ENCODE measurements at regions not wholly inside any gene's neighbourhood (a gene's known extent, or its start where the extent isn't known, plus 50 kb on each side); places are given as distances from the start of the nearest gene placed in this dataset.

DNA sequence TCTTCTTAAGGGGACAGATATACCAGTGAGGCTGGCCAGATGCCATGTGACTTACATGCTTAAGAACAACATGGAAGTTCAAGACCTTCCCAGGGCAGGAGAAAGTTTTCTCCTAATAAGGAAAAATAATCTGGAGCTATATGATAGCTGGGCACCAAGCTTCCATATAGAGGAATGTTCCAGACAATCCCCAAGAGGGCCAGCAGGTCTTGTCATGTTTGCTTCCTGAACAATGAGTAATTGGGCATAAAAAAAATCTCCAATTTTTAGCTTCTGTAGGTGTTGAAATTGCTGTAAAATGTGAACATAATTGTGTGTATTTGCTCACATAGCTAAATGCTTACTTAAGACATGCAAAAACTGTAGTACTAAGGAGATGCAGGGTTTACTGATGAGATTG is 809.5 kb upstream of the PIK3C3 start:
- Histone ChIP-seq H3K27ac (no peak overlapping the region), H3K4me3 (no peak overlapping the region), H3K36me3 (no peaks in the 10 kb centered on the region), H3K4me1 (no peaks in the 10 kb centered on the region), H3K27me3 (no peaks in the 10 kb centered on the region), H3K9me3 (no peaks in the 10 kb centered on the region)
- no peak for TF ChIP-seq POLR2A (IDR thresholded peaks at IDR 0.05)
- TF ChIP-seq, protein P1, sequence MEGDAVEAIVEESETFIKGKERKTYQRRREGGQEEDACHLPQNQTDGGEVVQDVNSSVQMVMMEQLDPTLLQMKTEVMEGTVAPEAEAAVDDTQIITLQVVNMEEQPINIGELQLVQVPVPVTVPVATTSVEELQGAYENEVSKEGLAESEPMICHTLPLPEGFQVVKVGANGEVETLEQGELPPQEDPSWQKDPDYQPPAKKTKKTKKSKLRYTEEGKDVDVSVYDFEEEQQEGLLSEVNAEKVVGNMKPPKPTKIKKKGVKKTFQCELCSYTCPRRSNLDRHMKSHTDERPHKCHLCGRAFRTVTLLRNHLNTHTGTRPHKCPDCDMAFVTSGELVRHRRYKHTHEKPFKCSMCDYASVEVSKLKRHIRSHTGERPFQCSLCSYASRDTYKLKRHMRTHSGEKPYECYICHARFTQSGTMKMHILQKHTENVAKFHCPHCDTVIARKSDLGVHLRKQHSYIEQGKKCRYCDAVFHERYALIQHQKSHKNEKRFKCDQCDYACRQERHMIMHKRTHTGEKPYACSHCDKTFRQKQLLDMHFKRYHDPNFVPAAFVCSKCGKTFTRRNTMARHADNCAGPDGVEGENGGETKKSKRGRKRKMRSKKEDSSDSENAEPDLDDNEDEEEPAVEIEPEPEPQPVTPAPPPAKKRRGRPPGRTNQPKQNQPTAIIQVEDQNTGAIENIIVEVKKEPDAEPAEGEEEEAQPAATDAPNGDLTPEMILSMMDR (IDR thresholded peaks at IDR 0.05), result no peak
- DNase-seq, result no peak

DNA sequence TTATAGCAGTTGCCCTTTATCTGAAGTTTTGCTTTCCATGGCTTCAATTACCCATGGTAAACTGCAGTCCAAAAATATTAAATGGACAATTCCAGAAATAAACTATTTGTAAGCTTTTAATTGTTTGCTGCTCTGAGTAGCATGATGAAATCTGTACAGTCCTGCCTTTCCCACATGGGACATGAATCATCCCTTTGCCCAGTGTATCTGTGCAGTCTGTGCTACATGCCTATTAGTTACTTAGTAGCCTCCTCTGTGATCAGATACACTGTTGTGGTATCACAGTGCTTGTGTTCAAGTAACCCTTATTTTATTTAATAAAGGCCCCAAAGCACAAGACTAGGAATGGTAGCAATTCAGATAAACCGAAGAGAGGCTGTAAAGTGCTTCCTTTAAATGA is 810.6 kb upstream of the PIK3C3 start:
- Histone ChIP-seq H3K4me3 (no peak overlapping the region), H3K36me3 (no peaks in the 10 kb centered on the region), H3K4me1 (no peaks in the 10 kb centered on the region), H3K9me3 (no peaks in the 10 kb centered on the region), H3K27me3 (no peaks in the 10 kb centered on the region), H3K27ac (no peak overlapping the region)
- DNase-seq, result no peak
- no peak for TF ChIP-seq POLR2A (IDR thresholded peaks at IDR 0.05)
- TF ChIP-seq, protein P1 (IDR thresholded peaks at IDR 0.05), result no peak

DNA sequence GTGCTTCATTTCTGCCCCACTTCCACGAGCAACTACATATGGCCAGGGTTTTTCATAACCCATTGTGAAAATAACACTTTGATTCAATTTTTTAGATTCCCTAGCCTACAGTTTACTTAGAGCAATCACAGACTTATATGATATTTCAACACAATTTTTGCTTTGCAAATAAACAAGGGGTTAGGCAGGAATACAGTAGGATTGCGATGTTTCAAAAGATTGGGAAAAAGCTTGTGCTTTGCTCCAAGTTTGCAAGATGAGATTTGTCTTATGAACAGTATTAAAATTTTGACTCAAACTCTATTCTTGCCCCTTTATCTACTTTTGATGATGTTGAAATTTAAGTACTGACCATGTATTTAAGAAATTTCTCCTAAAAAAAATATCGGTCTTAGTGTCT is 814.5 kb upstream of the PIK3C3 start:
- Histone ChIP-seq H3K36me3 (no peaks in the 10 kb centered on the region), H3K27me3 (no peaks in the 10 kb centered on the region), H3K27ac (no peak overlapping the region), H3K9me3 (no peaks in the 10 kb centered on the region), H3K4me3 (no peak overlapping the region), H3K4me1 (no peaks in the 10 kb centered on the region)
- DNase-seq, result no peak
- no peak for TF ChIP-seq POLR2A (IDR thresholded peaks at IDR 0.05)
- TF ChIP-seq, protein P1 (IDR thresholded peaks at IDR 0.05), result no peak

DNA sequence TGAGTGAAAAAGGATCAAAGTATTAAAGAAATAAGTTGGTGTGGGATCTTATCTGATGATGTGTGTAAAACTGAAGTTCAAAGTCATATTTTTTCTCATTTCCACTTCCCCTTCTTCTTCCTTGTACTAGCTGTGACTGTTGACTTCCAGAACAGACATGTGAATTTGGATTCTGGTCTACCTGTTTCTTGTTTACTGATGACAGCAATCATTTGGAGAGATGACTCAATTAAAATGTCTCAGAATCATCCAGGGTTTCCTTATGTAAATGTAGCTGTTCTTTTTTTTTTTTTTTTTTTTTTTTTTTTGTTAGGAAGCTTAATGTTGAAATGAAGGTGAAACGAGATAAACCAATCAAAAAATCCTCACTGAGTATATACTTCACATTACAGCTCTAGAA is 819.9 kb upstream of the PIK3C3 start:
- H3K4me1 ChIP-seq, result no peaks in the 10 kb centered on the region

DNA sequence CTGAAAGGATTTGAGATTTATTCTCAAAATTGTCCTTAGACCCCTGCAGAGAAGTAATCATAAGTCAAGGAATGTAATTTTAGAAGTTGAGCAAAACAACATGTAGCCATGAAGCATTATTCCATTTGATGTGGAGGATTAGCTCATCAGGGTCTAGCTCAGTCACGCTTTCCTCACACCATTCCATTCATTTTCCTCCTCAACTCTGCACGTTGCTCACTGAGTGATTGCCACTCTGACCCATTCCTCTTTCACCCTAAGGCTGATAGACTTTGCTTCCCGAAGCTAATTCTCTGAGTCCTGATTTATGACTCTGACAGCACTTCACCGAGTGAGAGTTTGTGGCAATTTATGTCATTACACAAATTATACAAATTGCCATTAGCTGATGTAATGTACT is 820.6 kb upstream of the PIK3C3 start:
- no peak overlapping the region for H3K4me3 ChIP-seq
- DNase-seq, result no peak
- H3K9me3 ChIP-seq, result no peaks in the 10 kb centered on the region
- H3K4me1 ChIP-seq, result no peaks in the 10 kb centered on the region
- no peaks in the 10 kb centered on the region for H3K36me3 ChIP-seq
- no peaks in the 10 kb centered on the region for H3K27me3 ChIP-seq
- TF ChIP-seq, protein P1 (IDR thresholded peaks at IDR 0.05), result no peak
- no peak for TF ChIP-seq POLR2A (IDR thresholded peaks at IDR 0.05)
- H3K27ac ChIP-seq, result no peak overlapping the region

More for the DNA sequence above, 819.9 kb upstream of the PIK3C3 start:
- no peak for TF ChIP-seq POLR2A (IDR thresholded peaks at IDR 0.05)
- TF ChIP-seq, protein P1 (IDR thresholded peaks at IDR 0.05), result no peak
- H3K36me3 ChIP-seq, result no peaks in the 10 kb centered on the region
- H3K27me3 ChIP-seq, result no peaks in the 10 kb centered on the region
- H3K9me3 ChIP-seq, result no peaks in the 10 kb centered on the region
- DNase-seq, result no peak
- no peak overlapping the region for H3K4me3 ChIP-seq
- H3K27ac ChIP-seq, result no peak overlapping the region

DNA sequence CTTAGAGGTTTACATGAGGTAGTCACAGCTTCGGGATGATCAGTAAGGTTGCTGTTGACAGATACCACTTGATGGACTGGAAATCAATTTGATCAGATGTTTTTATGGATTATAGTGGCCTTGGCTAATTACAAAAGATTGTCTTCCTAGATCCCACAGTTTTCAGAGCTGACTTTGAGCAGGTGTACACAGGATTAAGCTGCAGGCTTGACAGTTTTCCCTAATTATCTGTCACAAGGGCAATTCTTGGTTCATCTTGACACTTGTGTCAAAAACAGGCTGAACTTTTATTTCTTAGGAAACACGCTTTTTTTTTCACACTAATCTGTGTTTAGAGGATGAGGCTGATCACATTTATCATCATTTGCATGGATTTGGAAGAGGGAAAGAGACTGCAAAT is 824.0 kb upstream of the PIK3C3 start:
- Histone ChIP-seq H3K9me3 (no peaks in the 10 kb centered on the region), H3K36me3 (no peaks in the 10 kb centered on the region), H3K27ac (no peak overlapping the region), H3K4me3 (no peak overlapping the region), H3K4me1 (no peaks in the 10 kb centered on the region), H3K27me3 (no peaks in the 10 kb centered on the region)
- TF ChIP-seq, protein P1 (IDR thresholded peaks at IDR 0.05), result no peak
- no peak for TF ChIP-seq POLR2A (IDR thresholded peaks at IDR 0.05)
- no peak for DNase-seq

All from Peyer's patch (tissue), 4 donors.